Ovary (tissue), 7 donors: ENCODE measurements at regions not wholly inside any gene's neighbourhood (a gene's known extent, or its start where the extent isn't known, plus 50 kb on each side); places are given as distances from the start of the nearest gene placed in this dataset.

Experiments used
- DNase-seq, 5 donors: peaks; one replicate each; pipeline ENCODE4 v3.0.0-alpha.2; 2019 to 2020
- H3K27ac ChIP-seq, 2 donors: fragments of 200-600 bp; one replicate each; pipeline versions ENCODE4 v1.5.1 to v1.8.0; 2019 to 2022
- H3K27me3 ChIP-seq: fragments of 200-600 bp; one replicate; pipeline ENCODE4 v1.8.0; 2022
- H3K36me3 ChIP-seq: fragments of 200-600 bp; sonication (generic); one replicate; pipeline ENCODE4 v1.5.1; 2019
- H3K4me1 ChIP-seq: one replicate; pipeline ENCODE4 v1.8.1; 2013; ENCODE audit warnings: mild to moderate bottlenecking, moderate library complexity; ENCODE audit not compliant: insufficient read depth
- H3K4me3 ChIP-seq: fragments of 200-600 bp; sonication (generic); one replicate; pipeline ENCODE4 v1.5.1; 2017
- H3K9me3 ChIP-seq, 2 donors: fragments of 200-600 bp in 1 of 2; sonication (generic) in 1 of 2; one replicate each; pipeline versions ENCODE4 v1.5.1 to v1.8.1; 2013 to 2019; ENCODE audit warnings: mild to moderate bottlenecking in 1 of 2, moderate library complexity in 1 of 2
- EP300 ChIP-seq: sonication (generic); formaldehyde crosslinking; IDR thresholded peaks from one replicate; pipeline ENCODE4 v1.6.1; 2017; ENCODE audit warnings: antibody characterized with exemption
- POLR2A ChIP-seq: fragments of 450-650 bp; IDR thresholded peaks from one replicate; pipeline ENCODE4 v1.6.1; 2017; ENCODE audit warnings: antibody characterized with exemption, mild to moderate bottlenecking, moderate library complexity
- WGBS, 3 donors: extraction: QIAGEN DNeasy Blood & Tissue Kit in 1 of 3; methylation state at CpG; one replicate each; pipeline versions ENCODE4 v1.1.5 to v1.1.7; 2013 to 2017; 5-methylcytosine and 5-hydroxymethylcytosine counted together
- intact Hi-C, 4 donors: fragments of 100-400 bp; cut with DNase I; formaldehyde crosslinking; loops; one replicate each; pipeline versions ENCODE4 v1.11.0 to v1.15.1; 2022 to 2023
- TF ChIP-seq, protein P1 (sequence below), 3 donors: fragments of 450-650 bp in 2 of 3; fragments of 200-600 bp in 1 of 3; IDR thresholded peaks; one replicate each; pipeline versions ENCODE4 v1.5.1 to v1.8.0; 2016 to 2022; ENCODE audit warnings: antibody characterized with exemption in 3 of 3, mild to moderate bottlenecking in 1 of 3
- donor health status: DM: no; HTN: no; CAD: no; lungs with moderate emphysema.
- donor health status: DM: no; HTN: no; CAD: no.
- donor health status: Bipolar disorder and iron deficiency.
- donor health status: DM: no; HTN: no; CAD: no.
- donor health status: DM: yes; HTN: yes; CAD: no.

DNA sequence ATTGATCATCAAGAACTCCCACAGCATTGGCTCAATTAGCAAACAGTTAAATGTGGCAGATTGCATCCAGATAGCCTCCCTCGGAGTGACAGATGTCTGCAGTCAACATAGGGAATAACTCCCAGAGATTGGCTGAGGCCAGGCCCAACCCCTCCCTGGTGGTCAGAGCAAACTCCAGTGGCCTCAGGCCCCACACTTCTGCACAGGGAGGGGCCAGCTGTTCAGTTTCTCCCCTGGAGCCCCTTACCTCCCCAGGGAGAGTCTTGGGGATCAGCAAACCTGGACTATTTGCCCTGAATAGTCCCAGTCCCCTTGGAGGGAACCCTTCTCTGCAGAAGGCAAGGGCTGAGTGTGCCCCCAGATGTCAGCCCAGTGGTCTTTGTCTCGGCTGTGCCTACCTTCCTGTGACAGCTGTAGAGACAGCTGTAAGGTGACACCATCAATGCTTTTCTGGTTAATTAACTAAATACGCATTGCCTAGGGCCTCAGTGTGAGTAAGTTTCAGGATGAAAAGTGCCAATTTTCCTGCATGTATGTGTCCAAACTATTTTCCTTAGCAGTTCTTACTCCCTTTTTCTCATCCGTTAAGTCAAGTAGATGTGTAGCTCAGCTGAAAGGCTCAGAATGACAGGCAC lies 102.7 kb upstream of the UQCRFS1 start:
- Histone ChIP-seq H3K27ac (no peak overlapping the region), H3K4me3 (no peak overlapping the region), H3K4me1 (no peaks in the 10 kb centered on the region), H3K36me3 (no peaks in the 10 kb centered on the region), H3K9me3 (no peaks in the 10 kb centered on the region), H3K27me3 (no peaks in the 10 kb centered on the region)
- TF ChIP-seq POLR2A (no peak), EP300 (no peak)
- TF ChIP-seq, protein P1, sequence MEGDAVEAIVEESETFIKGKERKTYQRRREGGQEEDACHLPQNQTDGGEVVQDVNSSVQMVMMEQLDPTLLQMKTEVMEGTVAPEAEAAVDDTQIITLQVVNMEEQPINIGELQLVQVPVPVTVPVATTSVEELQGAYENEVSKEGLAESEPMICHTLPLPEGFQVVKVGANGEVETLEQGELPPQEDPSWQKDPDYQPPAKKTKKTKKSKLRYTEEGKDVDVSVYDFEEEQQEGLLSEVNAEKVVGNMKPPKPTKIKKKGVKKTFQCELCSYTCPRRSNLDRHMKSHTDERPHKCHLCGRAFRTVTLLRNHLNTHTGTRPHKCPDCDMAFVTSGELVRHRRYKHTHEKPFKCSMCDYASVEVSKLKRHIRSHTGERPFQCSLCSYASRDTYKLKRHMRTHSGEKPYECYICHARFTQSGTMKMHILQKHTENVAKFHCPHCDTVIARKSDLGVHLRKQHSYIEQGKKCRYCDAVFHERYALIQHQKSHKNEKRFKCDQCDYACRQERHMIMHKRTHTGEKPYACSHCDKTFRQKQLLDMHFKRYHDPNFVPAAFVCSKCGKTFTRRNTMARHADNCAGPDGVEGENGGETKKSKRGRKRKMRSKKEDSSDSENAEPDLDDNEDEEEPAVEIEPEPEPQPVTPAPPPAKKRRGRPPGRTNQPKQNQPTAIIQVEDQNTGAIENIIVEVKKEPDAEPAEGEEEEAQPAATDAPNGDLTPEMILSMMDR (IDR thresholded peaks at IDR 0.05) = no peak
- DNase-seq = no peak
- 22 to 37% (median 23%) methylated on average over 4 of the region's 4 CpGs for WGBS, 3 donors
- intact Hi-C loops = no loop called here

DNA sequence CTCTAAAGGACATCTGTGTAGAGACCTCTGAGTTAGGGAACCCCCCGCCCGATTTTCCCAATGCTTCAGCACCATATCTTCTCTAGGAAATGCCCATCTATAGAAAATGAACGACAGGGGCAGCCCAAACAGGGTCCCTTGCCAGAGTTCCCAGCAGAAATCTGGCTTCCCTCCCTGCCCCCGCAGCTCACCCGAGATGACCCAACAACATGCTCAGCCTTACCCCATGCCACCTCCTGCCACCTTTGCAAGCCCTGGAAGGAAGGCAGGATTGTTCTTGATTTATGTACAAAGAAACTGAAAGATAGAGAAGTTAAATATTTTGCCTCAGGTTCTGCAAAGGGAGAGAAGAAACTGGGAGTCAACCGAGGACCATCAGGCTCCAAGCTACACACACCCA lies 105.6 kb upstream of the UQCRFS1 start:
- Histone ChIP-seq H3K4me3 (no peak overlapping the region), H3K9me3 (no peaks in the 10 kb centered on the region), H3K27ac (no peak overlapping the region), H3K36me3 (no peaks in the 10 kb centered on the region), H3K4me1 (no peaks in the 10 kb centered on the region), H3K27me3 (no peaks in the 10 kb centered on the region)
- TF ChIP-seq, protein P1 (IDR thresholded peaks at IDR 0.05) = no peak
- TF ChIP-seq POLR2A (no peak), EP300 (no peak)
- DNase-seq = no peak
- 76 to 86% (median 79%) methylated on average over 6 of the region's 6 CpGs for WGBS, 3 donors
- intact Hi-C loops = no loop called here

DNA sequence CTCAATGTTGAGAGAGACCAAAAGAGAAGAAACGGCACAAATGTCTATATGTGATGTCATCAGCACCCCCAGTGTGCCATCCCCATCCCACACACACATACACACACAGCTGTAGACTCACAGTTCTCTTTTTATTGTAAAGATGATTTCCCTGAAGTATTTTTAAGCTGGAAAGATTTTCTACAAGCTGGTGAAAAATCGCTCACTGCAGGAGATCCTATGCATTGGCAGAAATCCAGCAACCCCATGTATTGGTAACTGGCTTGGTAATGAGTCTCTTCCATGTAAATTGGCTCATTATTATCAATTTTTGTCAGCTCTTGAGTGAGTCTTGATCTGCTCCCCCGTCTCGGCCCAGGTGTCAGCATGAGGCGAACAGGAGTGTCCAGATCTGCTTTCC lies 107.1 kb upstream of the UQCRFS1 start:
- no peak overlapping the region for H3K27ac ChIP-seq
- H3K4me3 ChIP-seq = no peak overlapping the region
- no peaks in the 10 kb centered on the region for H3K27me3 ChIP-seq
- TF ChIP-seq POLR2A = no peak
- TF ChIP-seq EP300 = no peak
- TF ChIP-seq, protein P1 (IDR thresholded peaks at IDR 0.05) = no peak
- DNase-seq = no peak
- intact Hi-C loops = no loop called here
- no peaks in the 10 kb centered on the region for H3K9me3 ChIP-seq
- no peaks in the 10 kb centered on the region for H3K36me3 ChIP-seq
- H3K4me1 ChIP-seq = no peaks in the 10 kb centered on the region
- 47 to 66% (median 51%) methylated on average over 5 of the region's 5 CpGs for WGBS, 3 donors

DNA sequence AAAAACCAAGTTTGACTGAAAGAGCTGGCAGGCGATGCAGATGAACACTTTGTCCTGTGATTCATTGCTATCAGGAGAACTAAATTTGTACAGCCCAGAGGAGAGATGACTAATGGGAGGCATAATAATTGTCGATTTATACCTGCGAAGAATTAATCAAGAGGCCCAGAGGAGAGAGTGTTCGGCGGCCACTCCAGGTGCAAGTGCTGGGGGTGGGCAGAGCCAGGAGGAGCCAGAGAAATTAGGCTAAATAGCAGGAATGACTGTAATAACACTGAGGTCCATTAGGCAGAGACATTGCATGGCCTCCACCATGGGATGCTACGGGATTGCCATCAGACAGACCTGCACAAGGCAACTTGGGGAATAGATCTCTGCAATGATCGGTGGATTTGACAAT lies 107.7 kb upstream of the UQCRFS1 start:
- intact Hi-C loops = no loop called here
- 73 to 82% (median 74%) methylated on average over 7 of the region's 7 CpGs for WGBS, 3 donors
- H3K36me3 ChIP-seq = no peaks in the 10 kb centered on the region
- H3K27me3 ChIP-seq = no peaks in the 10 kb centered on the region
- H3K27ac ChIP-seq = no peak overlapping the region
- TF ChIP-seq EP300 (no peak), POLR2A (no peak)
- TF ChIP-seq, protein P1 (IDR thresholded peaks at IDR 0.05) = no peak
- no peaks in the 10 kb centered on the region for H3K9me3 ChIP-seq
- H3K4me3 ChIP-seq = no peak overlapping the region
- H3K4me1 ChIP-seq = no peaks in the 10 kb centered on the region
- DNase-seq = no peak
